ENCODE measurements at regions not wholly inside any gene's neighbourhood (a gene's known extent, or its start where the extent isn't known, plus 50 kb on each side); places are given as distances from the start of the nearest gene placed in this dataset.

DNA sequence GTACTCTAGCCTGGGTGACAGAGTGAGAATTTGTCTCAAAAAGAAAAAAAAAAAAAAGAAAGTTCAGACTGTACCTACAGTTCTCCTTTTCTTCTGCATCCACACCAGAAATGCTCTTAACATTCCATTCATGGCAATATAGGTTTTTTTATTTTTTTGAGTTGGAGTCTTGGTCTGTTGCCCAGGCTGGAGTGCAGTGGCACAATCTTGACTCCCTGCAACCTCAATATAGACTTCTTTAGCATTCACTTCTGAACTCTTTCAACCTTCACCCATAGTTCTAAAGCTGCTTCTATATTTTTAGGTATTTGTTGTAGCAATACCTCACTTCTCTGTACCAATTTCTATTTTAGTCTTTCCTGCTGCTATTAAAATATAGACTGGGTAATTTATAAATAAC is 1095.7 kb downstream of the FLRT2 start:
- Histone ChIP-seq H3K9me3 (replicated peaks; ENCODE audit: control insufficient read depth, insufficient read depth, low read length) (no peaks in the 10 kb centered on the region), H3K27me3 (replicated peaks in 1 of 2; ENCODE audit: control insufficient read depth in 2 of 2, insufficient read depth in 2 of 2, low read length in 1 of 2) (no peaks in the 10 kb centered on the region), H3K4me3 (no peak overlapping the region), H3K27ac (ENCODE audit: control insufficient read depth, insufficient read depth) (no peak overlapping the region), H3K4me2 (ENCODE audit: control insufficient read depth, insufficient read depth) (no peak overlapping the region), H3K4me1 (ENCODE audit: control insufficient read depth, insufficient read depth, low read length) (no peaks in the 10 kb centered on the region), H2AFZ (ENCODE audit: control insufficient read depth, low read depth, low read length) (no peak overlapping the region), H3K79me2 (ENCODE audit: control insufficient read depth, insufficient read depth, low read length) (no peaks in the 10 kb centered on the region), H3K9ac (ENCODE audit: control insufficient read depth, insufficient read depth, low read length) (no peak overlapping the region), H3K36me3 (ENCODE audit: control insufficient read depth in 2 of 2, insufficient read depth in 2 of 2, low read length in 1 of 2) (no peaks in the 10 kb centered on the region), H4K20me1 (ENCODE audit: control insufficient read depth, insufficient read depth) (no peaks in the 10 kb centered on the region)
- no TSS peak for BruUV-seq (replicated peaks)
- FAIRE-seq = no peak
- POLR2A ChIA-PET = no interaction called here
- no peak for ATAC-seq
- no peak for DNase-seq (ENCODE audit: low read depth, low spot score)
- in situ Hi-C loops (cut with MboI) (no loop called here), intact Hi-C loops (cut with micrococcal nuclease; ENCODE audit: unreplicated experiment) (no loop called here)
- RAD21 ChIA-PET (ENCODE audit: unreplicated experiment) = no interaction called here
- CTCF ChIA-PET = no interaction called here
- no peak for TF ChIP-seq IKZF1 (conservative IDR thresholded peaks at IDR 0.05)
- no peak for TF ChIP-seq E2F4 (IDR thresholded peaks at IDR 0.05; ENCODE audit: low read depth, low read length)
- SMC1A ChIA-PET (ENCODE audit: uncharacterized antibody, unreplicated experiment) = no interaction called here

- no peaks in the 10 kb centered on the region for H3K9me3 ChIP-seq (replicated peaks; ENCODE audit: control insufficient read depth, insufficient read depth, low read length)
- no peak overlapping the region for H3K27ac ChIP-seq (ENCODE audit: control insufficient read depth, insufficient read depth)
- no peaks in the 10 kb centered on the region for H4K20me1 ChIP-seq (ENCODE audit: control insufficient read depth, insufficient read depth)
- ChIA-PET RAD21 (ENCODE audit: unreplicated experiment) (no interaction called here), POLR2A (no interaction called here), SMC1A (ENCODE audit: uncharacterized antibody, unreplicated experiment) (no interaction called here), CTCF (no interaction called here)
- no peak overlapping the region for H3K9ac ChIP-seq (ENCODE audit: control insufficient read depth, insufficient read depth, low read length)
- BruUV-seq (replicated peaks) = no TSS peak
- no peak for DNase-seq (ENCODE audit: low read depth, low spot score)
- H2AFZ ChIP-seq (ENCODE audit: control insufficient read depth, low read depth, low read length) = no peak overlapping the region
- H3K79me2 ChIP-seq (ENCODE audit: control insufficient read depth, insufficient read depth, low read length) = no peaks in the 10 kb centered on the region
- no peak overlapping the region for H3K4me3 ChIP-seq
- WGBS (ENCODE audit: insufficient coverage, insufficient replicate concordance, low lambda C conversion rate, missing lambda C conversion rate) = 6% methylated on average over 2 of the region's 2 CpGs
- in situ Hi-C loops (cut with MboI) = no loop called here
- ATAC-seq = no peak
- H3K27me3 ChIP-seq (replicated peaks in 1 of 2; ENCODE audit: control insufficient read depth in 2 of 2, insufficient read depth in 2 of 2, low read length in 1 of 2) = no peaks in the 10 kb centered on the region
- no peaks in the 10 kb centered on the region for H3K4me1 ChIP-seq (ENCODE audit: control insufficient read depth, insufficient read depth, low read length)
- FAIRE-seq = no peak
- intact Hi-C loops (cut with micrococcal nuclease; ENCODE audit: unreplicated experiment) = no loop called here
- H3K4me2 ChIP-seq (ENCODE audit: control insufficient read depth, insufficient read depth) = no peak overlapping the region
- no peaks in the 10 kb centered on the region for H3K36me3 ChIP-seq (ENCODE audit: control insufficient read depth in 2 of 2, insufficient read depth in 2 of 2, low read length in 1 of 2)
- TF ChIP-seq RBBP5 (conservative IDR thresholded peaks at IDR 0.05) (no peak), SPI1 (IDR thresholded peaks at IDR 0.05; ENCODE audit: borderline replicate concordance, insufficient read depth, low read depth, low read length) (no peak), EP300 (IDR thresholded peaks at IDR 0.05; ENCODE audit: borderline replicate concordance in 1 of 2, control insufficient read depth in 1 of 2, low read depth in 2 of 2, low read length in 2 of 2) (no peak), HSF1 (IDR thresholded peaks at IDR 0.05; ENCODE audit: low read depth, low read length) (no peak), NRF1 (conservative IDR thresholded peaks at IDR 0.05; ENCODE audit: low read depth, low read length) (no peak)
- TF ChIP-seq, protein P1, sequence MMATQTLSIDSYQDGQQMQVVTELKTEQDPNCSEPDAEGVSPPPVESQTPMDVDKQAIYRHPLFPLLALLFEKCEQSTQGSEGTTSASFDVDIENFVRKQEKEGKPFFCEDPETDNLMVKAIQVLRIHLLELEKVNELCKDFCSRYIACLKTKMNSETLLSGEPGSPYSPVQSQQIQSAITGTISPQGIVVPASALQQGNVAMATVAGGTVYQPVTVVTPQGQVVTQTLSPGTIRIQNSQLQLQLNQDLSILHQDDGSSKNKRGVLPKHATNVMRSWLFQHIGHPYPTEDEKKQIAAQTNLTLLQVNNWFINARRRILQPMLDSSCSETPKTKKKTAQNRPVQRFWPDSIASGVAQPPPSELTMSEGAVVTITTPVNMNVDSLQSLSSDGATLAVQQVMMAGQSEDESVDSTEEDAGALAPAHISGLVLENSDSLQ (IDR thresholded peaks at IDR 0.05) = no peak
- TF ChIP-seq, protein P2, sequence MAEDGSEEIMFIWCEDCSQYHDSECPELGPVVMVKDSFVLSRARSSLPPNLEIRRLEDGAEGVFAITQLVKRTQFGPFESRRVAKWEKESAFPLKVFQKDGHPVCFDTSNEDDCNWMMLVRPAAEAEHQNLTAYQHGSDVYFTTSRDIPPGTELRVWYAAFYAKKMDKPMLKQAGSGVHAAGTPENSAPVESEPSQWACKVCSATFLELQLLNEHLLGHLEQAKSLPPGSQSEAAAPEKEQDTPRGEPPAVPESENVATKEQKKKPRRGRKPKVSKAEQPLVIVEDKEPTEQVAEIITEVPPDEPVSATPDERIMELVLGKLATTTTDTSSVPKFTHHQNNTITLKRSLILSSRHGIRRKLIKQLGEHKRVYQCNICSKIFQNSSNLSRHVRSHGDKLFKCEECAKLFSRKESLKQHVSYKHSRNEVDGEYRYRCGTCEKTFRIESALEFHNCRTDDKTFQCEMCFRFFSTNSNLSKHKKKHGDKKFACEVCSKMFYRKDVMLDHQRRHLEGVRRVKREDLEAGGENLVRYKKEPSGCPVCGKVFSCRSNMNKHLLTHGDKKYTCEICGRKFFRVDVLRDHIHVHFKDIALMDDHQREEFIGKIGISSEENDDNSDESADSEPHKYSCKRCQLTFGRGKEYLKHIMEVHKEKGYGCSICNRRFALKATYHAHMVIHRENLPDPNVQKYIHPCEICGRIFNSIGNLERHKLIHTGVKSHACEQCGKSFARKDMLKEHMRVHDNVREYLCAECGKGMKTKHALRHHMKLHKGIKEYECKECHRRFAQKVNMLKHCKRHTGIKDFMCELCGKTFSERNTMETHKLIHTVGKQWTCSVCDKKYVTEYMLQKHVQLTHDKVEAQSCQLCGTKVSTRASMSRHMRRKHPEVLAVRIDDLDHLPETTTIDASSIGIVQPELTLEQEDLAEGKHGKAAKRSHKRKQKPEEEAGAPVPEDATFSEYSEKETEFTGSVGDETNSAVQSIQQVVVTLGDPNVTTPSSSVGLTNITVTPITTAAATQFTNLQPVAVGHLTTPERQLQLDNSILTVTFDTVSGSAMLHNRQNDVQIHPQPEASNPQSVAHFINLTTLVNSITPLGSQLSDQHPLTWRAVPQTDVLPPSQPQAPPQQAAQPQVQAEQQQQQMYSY (CRISPR knock-in tag; IDR thresholded peaks at IDR 0.05) = no peak
Measured at GRCh38 chr14:86619726-86620125, 1089.8 kb downstream of the FLRT2 start.
